ENCODE measurements at regions not wholly inside any gene's neighbourhood (a gene's known extent, or its start where the extent isn't known, plus 50 kb on each side); places are given as distances from the start of the nearest gene placed in this dataset.
A peak's percentile ranks its signal among the peaks of the same experiment; 100 is the strongest.

- Histone ChIP-seq H3K9me3 (no peaks in the 10 kb centered on the region), H3K27ac (ENCODE audit: low read depth in 2 of 2, low read length in 1 of 2) (peak overlapping the region in 1 of 2 experiments; percentile 87; a peak in 2 of 4 replicates), H3K4me1 (ENCODE audit: control insufficient read depth in 1 of 2, insufficient read depth in 2 of 2, low read depth in 1 of 2, low read length in 1 of 2) (peaks cover 7 to 23% of the 10 kb centered on the region in 2 experiments; a peak in 3 of 4 replicates), H3K4me3 (ENCODE audit: low read depth in 2 of 2, low read length in 1 of 2) (no peak overlapping the region), H3F3A (replicated peaks; ENCODE audit: insufficient read depth) (peaks cover 19% of the 10 kb centered on the region), H3K9me2 (no peaks in the 10 kb centered on the region), H4K20me1 (ENCODE audit: insufficient read depth) (no peaks in the 10 kb centered on the region), H3K79me2 (ENCODE audit: insufficient read depth) (no peaks in the 10 kb centered on the region), H3K27me3 (ENCODE audit: insufficient read depth) (no peaks in the 10 kb centered on the region), H3K9ac (no peak overlapping the region), H2AFZ (ENCODE audit: low read depth) (no peak overlapping the region; the same call in 1 of the 2 replicates), H3K36me3 (replicated peaks in 1 of 2; ENCODE audit: control insufficient read depth in 1 of 2, insufficient read depth in 2 of 2, low read length in 1 of 2) (no peaks in the 10 kb centered on the region), H3K4me2 (no peak overlapping the region; the same call in 1 of the 2 replicates)
- DNase-seq: no peak
- 53% methylated on average over 2 of the region's 2 CpGs for WGBS (ENCODE audit: low lambda C conversion rate)
- TF ChIP-seq PBX3 (IDR thresholded peaks at IDR 0.05) (0 out of 2 replicates have a peak, but pooled peaks have one; percentile 17), NRF1 (IDR thresholded peaks at IDR 0.05; ENCODE audit: low read depth, low read length) (no peak), TAF1 (IDR thresholded peaks at IDR 0.05; ENCODE audit: borderline replicate concordance, low read depth, low read length) (no peak), EP300 (IDR thresholded peaks at IDR 0.05; ENCODE audit: borderline replicate concordance in 1 of 2, low read depth in 1 of 2, low read length in 1 of 2) (0 out of 4 replicates have a peak, but pooled peaks of 1 of the 2 experiments have one; percentile 38), JUND (IDR thresholded peaks at IDR 0.05) (peak; percentile 34; the same call in 1 of the 2 replicates), TCF12 (IDR thresholded peaks at IDR 0.05) (peak; percentile 33), FOSL2 (IDR thresholded peaks at IDR 0.05; ENCODE audit: borderline replicate concordance, low read depth) (peak; percentile 34; the same call in 1 of the 2 replicates), MXI1 (IDR thresholded peaks at IDR 0.05; ENCODE audit: low read depth, low read length) (no peak), SIN3A (IDR thresholded peaks at IDR 0.05; ENCODE audit: borderline replicate concordance, low read depth, low read length) (no peak)
- ChIA-PET POLR2A (no interaction called here), CTCF (interaction anchor here (1.9 kb wide), 1 partner anchor 40 kb away, joined by 5 read pairs; no protein-coding TSS in a partner anchor)
Observed at GRCh38 chr1:115429241-115429640, 91.2 kb upstream of the NGF start.

- POLR2A ChIA-PET: no interaction called here
- no peak for TF ChIP-seq TCF12 (IDR thresholded peaks at IDR 0.05)
- CTCF ChIA-PET: interaction anchor here (1.9 kb wide), 1 partner anchor 41 kb away, joined by 5 read pairs; no protein-coding TSS in a partner anchor
- Histone ChIP-seq H4K20me1 (ENCODE audit: insufficient read depth) (no peaks in the 10 kb centered on the region), H3K4me2 (no peak overlapping the region; the same call in 1 of the 2 replicates), H3K27ac (ENCODE audit: low read depth in 2 of 2, low read length in 1 of 2) (peak overlapping the region in 1 of 2 experiments; percentile 87; a peak in 2 of 4 replicates), H3K4me3 (ENCODE audit: low read depth in 2 of 2, low read length in 1 of 2) (no peak overlapping the region), H3K9ac (no peak overlapping the region), H3K9me2 (no peaks in the 10 kb centered on the region), H3K79me2 (ENCODE audit: insufficient read depth) (no peaks in the 10 kb centered on the region), H3F3A (replicated peaks; ENCODE audit: insufficient read depth) (peaks cover 19% of the 10 kb centered on the region), H2AFZ (ENCODE audit: low read depth) (no peak overlapping the region; the same call in 1 of the 2 replicates), H3K36me3 (replicated peaks in 1 of 2; ENCODE audit: control insufficient read depth in 1 of 2, insufficient read depth in 2 of 2, low read length in 1 of 2) (no peaks in the 10 kb centered on the region), H3K27me3 (ENCODE audit: insufficient read depth) (no peaks in the 10 kb centered on the region), H3K4me1 (ENCODE audit: control insufficient read depth in 1 of 2, insufficient read depth in 2 of 2, low read depth in 1 of 2, low read length in 1 of 2) (peaks cover 4 to 23% of the 10 kb centered on the region in 2 experiments; a peak in 3 of 4 replicates), H3K9me3 (no peaks in the 10 kb centered on the region)
- 88% methylated on average over 1 of the region's 1 CpG for WGBS (ENCODE audit: low lambda C conversion rate)
- no peak for DNase-seq
Observed at GRCh38 chr1:115428676-115429075, 90.6 kb upstream of the NGF start.

DNA sequence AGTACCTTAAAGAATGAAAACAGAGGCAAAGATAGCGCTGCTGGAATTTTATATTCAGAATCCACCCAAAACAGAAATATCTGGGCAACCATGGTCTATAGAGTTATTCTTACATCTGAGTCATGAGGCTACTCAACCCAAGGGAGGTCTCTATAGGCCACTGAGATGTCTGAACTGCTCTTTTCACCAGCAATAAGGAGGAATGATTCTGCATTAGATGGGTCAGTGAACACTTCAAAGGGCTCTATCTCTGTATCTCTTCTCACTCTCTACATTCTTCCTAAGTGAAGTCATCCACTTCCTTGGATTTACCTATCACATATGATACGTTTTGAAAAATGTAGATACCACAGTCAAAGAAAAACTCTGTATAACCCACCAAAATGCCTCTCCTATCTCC lies 90.2 kb upstream of the NGF start:
- no peaks in the 10 kb centered on the region for H3K27me3 ChIP-seq (ENCODE audit: insufficient read depth)
- no peaks in the 10 kb centered on the region for H3K9me3 ChIP-seq
- no peak overlapping the region for H3K4me3 ChIP-seq (ENCODE audit: low read depth in 2 of 2, low read length in 1 of 2)
- H2AFZ ChIP-seq (ENCODE audit: low read depth): no peak overlapping the region
- ChIA-PET CTCF (interaction anchor here (1.0 to 1.9 kb wide), 2 partner anchors 41 to 287 kb away, joined by 3 to 5 read pairs; no protein-coding TSS in a partner anchor), POLR2A (no interaction called here)
- no peaks in the 10 kb centered on the region for H4K20me1 ChIP-seq (ENCODE audit: insufficient read depth)
- H3K36me3 ChIP-seq (replicated peaks in 1 of 2; ENCODE audit: control insufficient read depth in 1 of 2, insufficient read depth in 2 of 2, low read length in 1 of 2): no peaks in the 10 kb centered on the region
- H3K4me1 ChIP-seq (ENCODE audit: control insufficient read depth in 1 of 2, insufficient read depth in 2 of 2, low read depth in 1 of 2, low read length in 1 of 2): peaks cover 0 to 23% of the 10 kb centered on the region in 2 experiments; a peak in 2 of 4 replicates
- H3F3A ChIP-seq (replicated peaks; ENCODE audit: insufficient read depth): peaks cover 19% of the 10 kb centered on the region
- H3K79me2 ChIP-seq (ENCODE audit: insufficient read depth): no peaks in the 10 kb centered on the region
- H3K27ac ChIP-seq (ENCODE audit: low read depth in 2 of 2, low read length in 1 of 2): peak overlapping the region in 1 of 2 experiments; percentile 87; a peak in 1 of 4 replicates
- no peak overlapping the region for H3K9ac ChIP-seq
- 59% methylated on average over 2 of the region's 2 CpGs for WGBS (ENCODE audit: low lambda C conversion rate)
- DNase-seq: no peak
- no peak overlapping the region for H3K4me2 ChIP-seq
- H3K9me2 ChIP-seq: no peaks in the 10 kb centered on the region
- TF ChIP-seq USF1 (IDR thresholded peaks at IDR 0.05; ENCODE audit: borderline replicate concordance, low read depth): no peak
- no peak for TF ChIP-seq CTCF (IDR thresholded peaks at IDR 0.05)
- TF ChIP-seq EZH2phosphoT487 (IDR thresholded peaks at IDR 0.05; ENCODE audit: borderline replicate concordance, low read depth): no peak
- TF ChIP-seq FOXJ3 (CRISPR knock-in tag; IDR thresholded peaks at IDR 0.05): no peak
- no peak for TF ChIP-seq IRF3 (IDR thresholded peaks at IDR 0.05; ENCODE audit: low read depth, low read length)
- no peak for TF ChIP-seq CHD2 (IDR thresholded peaks at IDR 0.05; ENCODE audit: low read length, partially characterized antibody)
- TF ChIP-seq TAF1 (IDR thresholded peaks at IDR 0.05; ENCODE audit: borderline replicate concordance, low read depth, low read length): no peak
- no peak for TF ChIP-seq RFX5 (IDR thresholded peaks at IDR 0.05; ENCODE audit: low read length)
- no peak for TF ChIP-seq MEF2A (IDR thresholded peaks at IDR 0.05; ENCODE audit: borderline replicate concordance, low read depth)
